ENCODE measurements at regions not wholly inside any gene's neighbourhood (a gene's known extent, or its start where the extent isn't known, plus 50 kb on each side); places are given as distances from the start of the nearest gene placed in this dataset.

DNA sequence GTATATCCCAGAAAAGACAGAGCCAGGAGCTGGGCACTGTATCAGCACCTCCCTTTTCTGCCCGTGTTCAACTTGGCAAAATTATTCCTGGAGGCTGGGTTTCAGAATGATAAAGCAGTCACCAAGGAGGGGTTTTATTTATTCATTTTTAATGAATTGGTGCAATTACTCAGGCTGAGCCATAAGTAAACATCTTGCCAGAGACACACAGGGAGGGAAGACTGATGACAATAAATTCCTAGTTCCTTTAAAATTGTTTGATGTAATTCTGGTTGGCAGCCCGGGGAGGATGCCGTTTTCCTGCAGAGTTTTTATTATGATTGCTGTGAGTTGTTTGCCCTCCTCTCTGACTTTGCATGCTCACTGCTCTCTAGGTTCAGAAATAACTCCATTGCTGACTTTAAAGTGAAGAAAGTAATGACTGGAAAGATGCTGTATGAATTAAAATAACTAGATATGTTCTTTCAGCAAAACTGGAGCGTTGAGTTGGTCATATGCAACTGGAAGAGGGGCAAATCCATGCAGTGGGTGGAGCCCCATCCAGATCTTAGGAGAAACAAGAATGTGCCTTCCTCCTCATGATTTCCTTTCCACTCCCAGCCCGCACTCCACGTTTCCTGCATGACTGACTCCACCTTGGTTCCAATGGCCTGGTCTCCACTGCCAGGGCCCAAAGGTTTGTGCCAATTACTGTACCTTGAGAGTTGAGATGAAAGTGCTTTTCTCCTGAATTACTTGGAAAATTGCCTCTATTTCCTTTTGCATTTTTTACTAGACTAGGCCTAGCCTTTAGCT, 182.1 kb downstream of the RFC3 start:
- Mint-ChIP-seq H3K4me3 (no peak overlapping the region), H3K4me1 (no peaks in the 10 kb centered on the region), H3K27ac (no peak overlapping the region), H3K27me3 (no peaks in the 10 kb centered on the region), H3K36me3 (ENCODE audit: low read depth) (no peaks in the 10 kb centered on the region)
- H3K9me3 ChIP-seq (ENCODE audit: control insufficient read depth, low read length, poor library complexity, severe bottlenecking), result no peaks in the 10 kb centered on the region
- DNase-seq, result no peak
- no peak for ATAC-seq

DNA sequence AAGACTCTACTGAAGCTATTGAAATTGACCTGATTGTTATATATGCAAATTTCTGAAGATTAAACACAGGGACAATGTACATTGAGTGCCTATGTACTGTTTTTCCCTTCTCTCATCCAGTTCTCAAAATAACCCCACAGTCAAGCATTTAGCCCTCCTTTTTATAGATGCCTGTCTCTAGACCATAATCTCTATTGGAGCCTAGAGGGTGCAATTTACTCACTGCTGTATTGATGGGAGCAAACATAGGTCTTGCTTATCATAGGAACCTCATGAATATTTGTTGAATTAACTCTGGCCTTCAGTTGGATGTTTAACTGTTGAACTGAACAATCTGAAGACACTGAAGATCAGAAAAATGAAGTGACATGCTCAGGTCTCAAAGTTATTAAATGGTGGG, 183.0 kb downstream of the RFC3 start:
- no peaks in the 10 kb centered on the region for H3K27me3 Mint-ChIP-seq
- ATAC-seq (no peak), DNase-seq (no peak)
- no peaks in the 10 kb centered on the region for H3K9me3 ChIP-seq (ENCODE audit: control insufficient read depth, low read length, poor library complexity, severe bottlenecking)
- H3K27ac Mint-ChIP-seq, result no peak overlapping the region
- no peaks in the 10 kb centered on the region for H3K4me1 Mint-ChIP-seq
- no peaks in the 10 kb centered on the region for H3K36me3 Mint-ChIP-seq (ENCODE audit: low read depth)
- H3K4me3 Mint-ChIP-seq, result no peak overlapping the region

DNA sequence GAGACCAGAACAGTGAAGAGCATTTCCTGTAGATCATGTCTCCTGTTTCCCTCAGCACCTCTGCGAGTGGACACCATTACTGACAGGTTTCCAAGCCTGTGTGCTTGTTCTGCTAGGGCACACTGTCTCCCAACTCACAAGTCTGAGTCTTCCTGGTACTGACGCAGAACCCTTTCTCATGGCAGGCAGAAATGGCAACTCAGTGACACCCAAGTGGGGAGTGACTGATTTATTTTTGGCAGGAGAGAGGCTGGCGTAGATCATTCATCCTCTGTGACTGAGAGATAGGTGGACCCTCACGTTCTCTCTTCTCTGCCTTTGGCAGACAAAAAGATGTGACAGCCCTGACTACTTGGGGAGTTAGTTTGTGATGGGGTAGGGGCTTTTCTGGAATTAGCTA, 183.4 kb downstream of the RFC3 start:
- Mint-ChIP-seq H3K27ac (no peak overlapping the region), H3K4me1 (no peaks in the 10 kb centered on the region), H3K4me3 (no peak overlapping the region), H3K27me3 (no peaks in the 10 kb centered on the region), H3K36me3 (ENCODE audit: low read depth) (no peaks in the 10 kb centered on the region)
- no peak for DNase-seq
- H3K9me3 ChIP-seq (ENCODE audit: control insufficient read depth, low read length, poor library complexity, severe bottlenecking), result no peaks in the 10 kb centered on the region
- no peak for ATAC-seq

DNA sequence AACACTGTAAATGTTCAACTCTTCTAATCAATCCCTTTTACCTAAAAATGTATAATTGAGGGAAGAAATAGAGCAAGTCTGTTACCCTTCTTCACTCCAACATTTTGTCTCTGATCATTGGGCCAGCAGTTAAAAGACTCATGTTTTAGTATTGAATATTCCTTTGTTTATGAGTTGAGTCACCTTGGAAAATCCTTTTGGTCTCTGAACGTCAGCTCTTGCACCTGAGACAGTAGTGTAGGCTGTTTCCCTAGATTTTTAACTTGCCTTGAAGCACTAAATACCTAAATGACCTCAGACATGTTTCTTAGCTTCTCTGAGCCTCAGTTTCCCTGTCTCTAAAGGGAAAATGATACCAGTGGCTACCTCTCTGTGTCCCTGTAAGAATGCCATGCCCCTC, 184.2 kb downstream of the RFC3 start:
- H3K27ac Mint-ChIP-seq, result no peak overlapping the region
- no peak overlapping the region for H3K4me3 Mint-ChIP-seq
- no peaks in the 10 kb centered on the region for H3K4me1 Mint-ChIP-seq
- DNase-seq (no peak), ATAC-seq (no peak)
- H3K9me3 ChIP-seq (ENCODE audit: control insufficient read depth, low read length, poor library complexity, severe bottlenecking), result no peaks in the 10 kb centered on the region
- no peaks in the 10 kb centered on the region for H3K27me3 Mint-ChIP-seq
- no peaks in the 10 kb centered on the region for H3K36me3 Mint-ChIP-seq (ENCODE audit: low read depth)

DNA sequence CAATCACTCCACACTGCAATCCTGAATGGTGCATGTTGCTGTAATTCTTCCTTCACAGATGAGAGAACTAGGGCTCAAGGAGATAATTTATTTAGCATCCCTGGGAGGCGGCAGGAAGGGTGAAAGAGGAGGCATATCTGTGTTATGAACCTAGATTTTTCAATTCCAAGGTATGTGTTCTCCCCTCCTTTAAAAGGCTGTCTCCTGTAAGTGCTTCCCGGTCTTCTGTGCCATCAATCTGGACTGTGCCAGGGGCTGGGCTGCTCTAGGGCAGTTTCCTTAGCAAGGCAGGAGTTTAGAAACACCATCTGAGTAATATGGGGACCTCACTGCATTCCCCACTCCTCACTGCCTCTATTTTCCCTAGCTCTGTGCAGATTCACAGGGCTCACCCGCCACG, 185.0 kb downstream of the RFC3 start:
- H3K9me3 ChIP-seq (ENCODE audit: control insufficient read depth, low read length, poor library complexity, severe bottlenecking), result no peaks in the 10 kb centered on the region
- ATAC-seq (no peak), DNase-seq (no peak)
- Mint-ChIP-seq H3K27me3 (no peaks in the 10 kb centered on the region), H3K4me3 (no peak overlapping the region), H3K4me1 (no peaks in the 10 kb centered on the region), H3K27ac (no peak overlapping the region), H3K36me3 (ENCODE audit: low read depth) (no peaks in the 10 kb centered on the region)

DNA sequence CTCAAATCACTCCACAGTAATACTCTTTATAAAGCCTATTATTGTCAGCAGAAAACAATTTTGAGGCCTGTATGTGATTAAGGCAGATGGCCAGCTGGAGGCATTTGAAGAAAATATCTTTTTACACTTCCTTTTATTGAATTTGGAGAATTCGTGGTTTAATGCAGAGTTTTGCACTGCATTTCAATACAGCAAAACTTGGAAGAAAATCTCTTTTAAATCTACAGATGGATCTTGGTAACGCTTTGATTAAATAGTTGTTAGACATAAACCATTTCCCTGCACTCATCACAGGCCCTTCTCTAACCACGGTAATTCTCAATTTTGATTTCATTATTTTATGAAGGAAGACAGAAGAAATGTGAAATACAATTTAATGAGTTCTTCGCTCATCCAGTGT, 185.7 kb downstream of the RFC3 start:
- Mint-ChIP-seq H3K27ac (no peak overlapping the region), H3K4me1 (no peaks in the 10 kb centered on the region), H3K27me3 (no peaks in the 10 kb centered on the region), H3K36me3 (ENCODE audit: low read depth) (no peaks in the 10 kb centered on the region), H3K4me3 (no peak overlapping the region)
- DNase-seq, result no peak
- H3K9me3 ChIP-seq (ENCODE audit: control insufficient read depth, low read length, poor library complexity, severe bottlenecking), result no peaks in the 10 kb centered on the region
- no peak for ATAC-seq

DNA sequence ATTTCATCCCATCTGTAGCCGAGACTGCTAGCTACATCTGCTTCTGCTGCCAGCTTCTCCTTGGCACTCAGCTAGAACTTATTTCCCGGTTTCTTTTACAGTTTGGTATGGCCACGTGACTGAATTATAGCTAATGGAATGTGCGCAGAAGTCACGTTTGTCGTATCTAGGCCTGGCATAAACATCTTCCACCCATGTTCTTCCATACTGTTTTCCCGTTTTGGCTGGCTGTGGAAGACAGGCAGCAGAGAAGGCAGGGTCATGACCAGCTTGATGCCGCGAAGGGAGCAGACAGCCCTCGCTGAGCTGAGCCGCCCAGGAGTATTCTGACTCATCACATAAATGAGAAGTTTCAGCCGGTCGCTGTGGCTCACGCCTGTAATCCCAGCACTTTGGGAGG, 186.7 kb downstream of the RFC3 start:
- Mint-ChIP-seq H3K36me3 (ENCODE audit: low read depth) (no peaks in the 10 kb centered on the region), H3K4me1 (no peaks in the 10 kb centered on the region), H3K27me3 (no peaks in the 10 kb centered on the region), H3K4me3 (no peak overlapping the region), H3K27ac (no peak overlapping the region)
- ATAC-seq (no peak), DNase-seq (no peak)
- H3K9me3 ChIP-seq (ENCODE audit: control insufficient read depth, low read length, poor library complexity, severe bottlenecking), result no peaks in the 10 kb centered on the region

DNA sequence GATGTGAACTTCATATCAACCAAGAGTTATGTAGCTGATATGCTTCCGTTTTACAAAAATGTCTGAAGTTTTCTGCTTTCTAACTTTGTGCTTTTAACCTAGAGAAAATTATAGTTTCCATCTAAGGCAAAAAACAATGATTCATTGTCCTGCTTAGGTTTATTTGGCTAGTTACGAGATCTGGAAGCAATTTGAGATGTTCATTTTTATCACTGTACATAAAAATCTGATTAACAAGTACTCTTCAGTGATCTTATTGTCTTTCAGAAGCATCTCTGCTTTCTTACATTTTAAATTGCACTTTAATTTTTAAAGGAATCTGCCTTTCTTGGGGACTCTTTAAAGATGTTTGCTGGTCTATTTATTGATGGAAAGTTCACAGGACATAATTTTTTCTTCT, 188.1 kb downstream of the RFC3 start:
- H3K4me3 Mint-ChIP-seq, result no peak overlapping the region
- no peak for DNase-seq

DNA sequence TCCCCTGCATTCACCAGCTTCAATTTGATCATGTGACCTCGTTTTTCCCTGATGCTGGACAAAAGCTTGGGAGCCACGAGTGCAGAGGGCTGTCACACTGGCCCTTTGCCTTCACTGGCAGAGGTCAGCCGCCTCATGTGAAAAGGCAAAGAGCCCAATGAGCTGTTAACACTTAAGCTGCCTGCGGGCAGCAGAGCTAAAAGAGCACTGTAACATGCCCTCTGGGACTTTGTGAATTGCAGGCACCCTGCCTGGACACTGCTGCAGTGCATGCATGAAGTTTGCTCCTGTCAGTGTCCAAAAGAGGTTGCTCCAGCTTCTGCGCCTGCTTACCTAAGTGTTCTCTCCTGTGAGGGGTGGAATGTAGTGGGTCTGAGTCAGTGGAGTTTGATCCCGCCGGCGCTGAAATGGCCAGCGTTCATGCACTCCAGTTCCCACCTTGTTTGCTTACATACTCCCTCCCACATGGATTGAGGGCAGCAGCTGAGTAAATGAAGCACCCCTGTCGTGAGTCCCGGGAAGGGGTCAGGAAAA, 193.7 kb downstream of the RFC3 start:
- Mint-ChIP-seq H3K4me1 (no peaks in the 10 kb centered on the region), H3K27ac (no peak overlapping the region), H3K4me3 (no peak overlapping the region), H3K36me3 (ENCODE audit: low read depth) (no peaks in the 10 kb centered on the region), H3K27me3 (peaks cover 21% of the 10 kb centered on the region)
- no peak for ATAC-seq
- no peaks in the 10 kb centered on the region for H3K9me3 ChIP-seq (ENCODE audit: control insufficient read depth, low read length, poor library complexity, severe bottlenecking)
- no peak for DNase-seq

More for the DNA sequence above, 188.1 kb downstream of the RFC3 start:
- H3K36me3 Mint-ChIP-seq (ENCODE audit: low read depth), result no peaks in the 10 kb centered on the region
- H3K9me3 ChIP-seq (ENCODE audit: control insufficient read depth, low read length, poor library complexity, severe bottlenecking), result no peaks in the 10 kb centered on the region
- no peaks in the 10 kb centered on the region for H3K4me1 Mint-ChIP-seq
- no peak for ATAC-seq
- H3K27me3 Mint-ChIP-seq, result no peaks in the 10 kb centered on the region
- no peak overlapping the region for H3K27ac Mint-ChIP-seq

DNA sequence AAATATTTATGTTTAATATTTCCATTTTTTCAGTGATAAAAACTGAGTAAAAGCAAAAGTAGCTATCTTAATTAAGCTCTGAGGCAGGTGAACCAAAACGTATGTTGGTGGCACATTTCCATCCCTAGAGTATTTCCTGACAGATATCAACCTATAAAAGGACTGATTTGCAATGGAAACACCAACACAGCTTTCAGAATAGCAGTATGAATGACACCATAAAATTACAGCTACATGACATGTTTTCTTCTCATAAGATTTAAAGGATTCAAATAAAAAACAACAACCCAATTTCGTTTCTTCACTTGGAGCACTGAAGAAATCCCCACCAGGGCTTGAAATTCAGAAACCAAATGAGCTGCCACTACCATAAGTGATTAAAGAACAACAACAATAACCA, 194.4 kb downstream of the RFC3 start:
- H3K36me3 Mint-ChIP-seq (ENCODE audit: low read depth), result no peaks in the 10 kb centered on the region
- no peaks in the 10 kb centered on the region for H3K4me1 Mint-ChIP-seq
- ATAC-seq (no peak), DNase-seq (no peak)
- no peak overlapping the region for H3K27ac Mint-ChIP-seq
- peaks cover 21% of the 10 kb centered on the region for H3K27me3 Mint-ChIP-seq
- H3K4me3 Mint-ChIP-seq, result no peak overlapping the region
- H3K9me3 ChIP-seq (ENCODE audit: control insufficient read depth, low read length, poor library complexity, severe bottlenecking), result no peaks in the 10 kb centered on the region

DNA sequence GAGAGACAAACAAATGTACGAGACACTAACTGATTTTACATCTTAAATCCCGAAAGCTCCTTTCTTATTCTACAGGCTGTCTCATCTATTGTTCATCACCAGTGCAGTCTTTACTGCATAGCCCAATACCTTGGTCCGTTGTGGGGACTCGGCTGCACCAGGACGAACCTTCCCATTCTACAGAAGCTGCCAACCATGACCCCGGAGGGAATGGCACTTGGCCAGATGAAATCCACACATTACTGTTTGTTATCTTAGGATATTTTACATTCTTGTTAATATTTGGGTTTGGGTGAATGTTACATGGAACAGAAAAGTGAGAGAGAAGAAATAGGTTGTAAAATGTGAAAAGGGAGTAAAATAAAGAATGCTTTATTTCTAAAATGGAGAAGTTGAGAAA, 195.1 kb downstream of the RFC3 start:
- Mint-ChIP-seq H3K4me1 (no peaks in the 10 kb centered on the region), H3K36me3 (ENCODE audit: low read depth) (no peaks in the 10 kb centered on the region), H3K27me3 (peaks cover 21% of the 10 kb centered on the region), H3K4me3 (no peak overlapping the region), H3K27ac (no peak overlapping the region)
- DNase-seq, result no peak
- no peaks in the 10 kb centered on the region for H3K9me3 ChIP-seq (ENCODE audit: control insufficient read depth, low read length, poor library complexity, severe bottlenecking)
- ATAC-seq, result no peak

DNA sequence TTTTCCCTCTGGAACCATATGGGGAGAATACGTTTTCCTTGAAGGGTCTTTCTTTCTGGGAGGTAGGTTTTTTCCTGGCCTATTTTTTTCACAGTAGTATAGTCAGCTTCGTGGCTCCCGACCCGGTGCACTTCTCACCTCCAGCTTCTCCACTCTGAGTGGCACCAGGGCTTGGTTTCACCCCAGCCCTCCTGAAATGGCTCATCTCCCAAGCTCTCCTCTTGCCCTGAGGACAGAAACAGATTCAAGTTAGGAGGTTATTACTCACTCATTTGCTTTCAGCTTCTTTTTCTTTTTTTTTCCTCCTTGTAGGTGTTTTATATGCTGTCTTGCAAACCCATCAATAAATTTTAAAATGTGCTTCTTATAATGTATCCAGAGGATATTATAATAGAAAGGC, 199.3 kb downstream of the RFC3 start:
- Mint-ChIP-seq H3K27ac (no peak overlapping the region), H3K4me1 (no peaks in the 10 kb centered on the region), H3K36me3 (ENCODE audit: low read depth) (no peaks in the 10 kb centered on the region), H3K27me3 (peaks cover 26% of the 10 kb centered on the region), H3K4me3 (no peak overlapping the region)
- no peak for DNase-seq
- no peak for ATAC-seq
- H3K9me3 ChIP-seq (ENCODE audit: control insufficient read depth, low read length, poor library complexity, severe bottlenecking), result no peaks in the 10 kb centered on the region

DNA sequence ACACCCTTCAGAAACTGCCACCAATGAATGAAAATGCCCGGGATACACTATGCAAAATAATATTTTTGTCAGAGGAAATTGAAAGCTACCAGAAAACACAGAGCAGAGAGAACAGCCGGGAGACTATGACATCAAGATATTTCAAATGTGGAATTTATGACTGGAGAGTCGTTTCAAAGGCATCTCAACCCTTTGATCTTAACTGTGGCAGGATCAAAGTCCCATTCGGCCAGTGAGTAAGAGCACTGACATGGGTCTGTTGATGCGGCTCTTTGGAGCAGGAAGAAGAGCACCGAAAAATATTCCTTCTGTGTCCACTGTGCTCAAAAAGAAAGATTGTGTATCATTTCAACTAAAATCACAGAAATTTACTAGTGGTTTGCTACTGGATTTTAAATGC, 201.9 kb downstream of the RFC3 start:
- Mint-ChIP-seq H3K27ac (no peak overlapping the region), H3K4me1 (no peaks in the 10 kb centered on the region), H3K27me3 (peaks cover 5% of the 10 kb centered on the region), H3K4me3 (no peak overlapping the region), H3K36me3 (ENCODE audit: low read depth) (no peaks in the 10 kb centered on the region)
- no peak for DNase-seq
- no peaks in the 10 kb centered on the region for H3K9me3 ChIP-seq (ENCODE audit: control insufficient read depth, low read length, poor library complexity, severe bottlenecking)
- ATAC-seq, result no peak

DNA sequence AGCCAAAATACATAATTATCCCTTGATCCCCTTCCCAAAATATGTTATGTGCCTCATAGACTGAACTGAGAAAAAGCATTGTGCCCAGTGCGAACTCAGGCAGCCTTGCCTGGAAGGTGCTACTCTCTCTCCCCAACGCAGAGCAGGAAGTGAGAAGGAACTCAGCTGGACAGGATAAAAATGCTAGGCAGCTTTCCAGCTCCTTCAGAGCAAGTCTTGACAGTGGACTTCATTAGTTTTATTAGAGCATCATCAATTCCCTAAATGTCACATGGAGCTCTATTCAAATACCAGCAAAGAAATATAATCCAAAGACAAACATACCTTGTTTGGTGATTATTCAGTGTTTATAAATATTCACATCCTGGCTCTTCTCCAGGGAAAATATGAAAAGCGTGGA, 202.4 kb downstream of the RFC3 start:
- H3K4me1 Mint-ChIP-seq, result no peaks in the 10 kb centered on the region
- H3K27me3 Mint-ChIP-seq, result peaks cover 5% of the 10 kb centered on the region
- H3K9me3 ChIP-seq (ENCODE audit: control insufficient read depth, low read length, poor library complexity, severe bottlenecking), result no peaks in the 10 kb centered on the region
- no peak overlapping the region for H3K27ac Mint-ChIP-seq
- ATAC-seq (no peak), DNase-seq (no peak)
- H3K36me3 Mint-ChIP-seq (ENCODE audit: low read depth), result no peaks in the 10 kb centered on the region
- no peak overlapping the region for H3K4me3 Mint-ChIP-seq

Measured in T-helper 17 cell (primary cell).